DND-41 (cell line): ENCODE measurements at regions not wholly inside any gene's neighbourhood (a gene's known extent, or its start where the extent isn't known, plus 50 kb on each side); places are given as distances from the start of the nearest gene placed in this dataset.

ENCODE experiments used
- CTCF ChIP-seq: IDR thresholded peaks from 2 replicates; pipeline ENCODE4 v1.5.1; 2012; ENCODE audit warnings: borderline replicate concordance, low read length, moderate library complexity, mild to moderate bottlenecking; ENCODE audit not compliant: poor library complexity, severe bottlenecking; ENCODE audit errors: extremely low read depth
- EZH2 ChIP-seq: IDR thresholded peaks from 3 replicates; pipeline ENCODE4 v1.6.1; 2012; ENCODE audit warnings: borderline replicate concordance, low read depth, mild to moderate bottlenecking, moderate library complexity, low read length, inconsistent platforms; ENCODE audit not compliant: severe bottlenecking

- TF ChIP-seq CTCF (no peak), EZH2 (no peak)
These were observed 274.6 kb upstream of the PLPP4 start for GRCh38 chr10:120182431-120182830.
